ENCODE measurements at regions not wholly inside any gene's neighbourhood (a gene's known extent, or its start where the extent isn't known, plus 50 kb on each side); places are given as distances from the start of the nearest gene placed in this dataset.

GRCh38 chr6:92369309-92369708 is 1050.0 kb downstream of the EPHA7 start:
- POLR2A ChIA-PET: no interaction called here
- H3K27ac ChIP-seq (ENCODE audit: control insufficient read depth, insufficient read depth): no peak overlapping the region
- no peak overlapping the region for H3K4me2 ChIP-seq (ENCODE audit: control insufficient read depth, insufficient read depth)
- H3K36me3 ChIP-seq (ENCODE audit: control insufficient read depth in 2 of 2, insufficient read depth in 2 of 2, low read length in 1 of 2): no peaks in the 10 kb centered on the region
- no peak overlapping the region for H2AFZ ChIP-seq (ENCODE audit: control insufficient read depth, low read depth, low read length)
- DNase-seq (ENCODE audit: low read depth, low spot score) (no peak), FAIRE-seq (no peak), ATAC-seq (no peak)
- H4K20me1 ChIP-seq (ENCODE audit: control insufficient read depth, insufficient read depth): no peaks in the 10 kb centered on the region
- intact Hi-C loops (cut with micrococcal nuclease; ENCODE audit: unreplicated experiment): no loop called here
- H3K9me3 ChIP-seq (replicated peaks; ENCODE audit: control insufficient read depth, insufficient read depth, low read length): no peaks in the 10 kb centered on the region
- H3K9ac ChIP-seq (ENCODE audit: control insufficient read depth, insufficient read depth, low read length): no peak overlapping the region
- WGBS (ENCODE audit: insufficient coverage, insufficient replicate concordance, low lambda C conversion rate, missing lambda C conversion rate): 3% methylated on average over 2 of the region's 2 CpGs
- no peaks in the 10 kb centered on the region for H3K4me1 ChIP-seq (ENCODE audit: control insufficient read depth, insufficient read depth, low read length)
- no peaks in the 10 kb centered on the region for H3K79me2 ChIP-seq (ENCODE audit: control insufficient read depth, insufficient read depth, low read length)
- CTCF ChIA-PET: no interaction called here
- no peaks in the 10 kb centered on the region for H3K27me3 ChIP-seq (replicated peaks in 1 of 2; ENCODE audit: control insufficient read depth in 2 of 2, insufficient read depth in 2 of 2, low read length in 1 of 2)
- in situ Hi-C loops (cut with MboI): no loop called here
- BruUV-seq (replicated peaks): no TSS peak
- RAD21 ChIA-PET (ENCODE audit: unreplicated experiment): no interaction called here
- no peak overlapping the region for H3K4me3 ChIP-seq
- SMC1A ChIA-PET (ENCODE audit: uncharacterized antibody, unreplicated experiment): interaction anchor here (0.6 kb wide), 1 partner anchor 44 kb away, joined by 3 read pairs; no protein-coding TSS in a partner anchor
- TF ChIP-seq ZSCAN29 (IDR thresholded peaks at IDR 0.05): no peak
- TF ChIP-seq ZBTB11 (CRISPR knock-in tag; IDR thresholded peaks at IDR 0.05): no peak
- no peak for TF ChIP-seq CBX3 (IDR thresholded peaks at IDR 0.05; ENCODE audit: borderline replicate concordance, low read depth)
- TF ChIP-seq SKIL (IDR thresholded peaks at IDR 0.05; ENCODE audit: low read depth, poor library complexity, severe bottlenecking): no peak
- no peak for TF ChIP-seq NFYA (IDR thresholded peaks at IDR 0.05; ENCODE audit: borderline replicate concordance, low read depth, low read length)
- TF ChIP-seq ZBTB4 (CRISPR knock-in tag; IDR thresholded peaks at IDR 0.05): no peak
- TF ChIP-seq REST (IDR thresholded peaks at IDR 0.05; ENCODE audit: low read depth, low read length): no peak
- no peak for TF ChIP-seq MEF2B (IDR thresholded peaks at IDR 0.05; ENCODE audit: partially characterized antibody, poor library complexity, severe bottlenecking)
- TF ChIP-seq RCOR1 (conservative IDR thresholded peaks at IDR 0.05; ENCODE audit: low read depth, low read length): no peak
- TF ChIP-seq TCF7 (IDR thresholded peaks at IDR 0.05; ENCODE audit: borderline replicate concordance): no peak
- TF ChIP-seq EED (IDR thresholded peaks at IDR 0.05; ENCODE audit: low read depth): no peak
- no peak for TF ChIP-seq CHD2 (IDR thresholded peaks at IDR 0.05; ENCODE audit: borderline replicate concordance, low read depth, low read length)

All from GM12878 (cell line).